OCI-LY7 (cell line): ENCODE measurements at regions not wholly inside any gene's neighbourhood (a gene's known extent, or its start where the extent isn't known, plus 50 kb on each side); places are given as distances from the start of the nearest gene placed in this dataset.

Source experiments
- BruUV-seq: library from RNA; stranded (reverse); fragments of 400-500 nt; replicated peaks from 2 replicates; lab custom pipeline; 2021; lab: Mats Ljungman, UMichigan
- CTCF ChIA-PET: fragments of 300-600 bp; sonication (Branson Sonifier 250); formaldehyde crosslinking; loops from one replicate; lab custom pipeline; 2022; ENCODE audit warnings: antibody characterized with exemption; ENCODE audit not compliant: unreplicated experiment; lab: Charles Lee
- POLR2A ChIA-PET: fragments of 300-600 bp; sonication (Branson Sonifier 250); formaldehyde crosslinking; loops from one replicate; lab custom pipeline; 2022; ENCODE audit warnings: antibody characterized with exemption; lab: Charles Lee
- DNase-seq: peaks from one replicate; pipeline ENCODE4 v3.0.0-alpha.2; 2015; ENCODE audit warnings: low spot score
- H2AFZ ChIP-seq: fragments of 200-600 bp; sonication (generic), shearing (Covaris generic); 2 replicates; pipeline ENCODE4 v1.6.1; 2014; ENCODE audit warnings: mild to moderate bottlenecking, antibody characterized with exemption, low read length, moderate library complexity
- H3K27ac ChIP-seq: fragments of 200-600 bp; sonication (generic); 2 replicates; pipeline ENCODE4 v1.5.1; 2014; ENCODE audit warnings: mixed run types, low read depth, mild to moderate bottlenecking, moderate library complexity, low read length, inconsistent platforms; ENCODE audit not compliant: poor library complexity, severe bottlenecking
- H3K36me3 ChIP-seq: fragments of 200-600 bp; sonication (generic); 2 replicates; pipeline ENCODE4 v1.6.1; 2014; ENCODE audit warnings: mild to moderate bottlenecking, antibody characterized with exemption, low read length, moderate library complexity, mixed read lengths; ENCODE audit not compliant: insufficient read depth
- H3K4me1 ChIP-seq: fragments of 200-600 bp; sonication (generic); 2 replicates; pipeline ENCODE4 v1.5.1; 2014; ENCODE audit warnings: mild to moderate bottlenecking, low read length; ENCODE audit not compliant: insufficient read depth, poor library complexity, severe bottlenecking
- H3K4me2 ChIP-seq: fragments of 200-600 bp; sonication (generic); 2 replicates; pipeline ENCODE4 v1.6.1; 2014; ENCODE audit warnings: mild to moderate bottlenecking, low read length
- H3K4me3 ChIP-seq: fragments of 200-600 bp; sonication (generic); 2 replicates; pipeline ENCODE4 v1.5.1; 2014; ENCODE audit warnings: mild to moderate bottlenecking, low read depth, low read length; ENCODE audit not compliant: poor library complexity, severe bottlenecking
- H3K79me2 ChIP-seq: fragments of 200-600 bp; sonication (generic); 2 replicates; pipeline ENCODE4 v1.6.1; 2016; ENCODE audit warnings: low read depth, mild to moderate bottlenecking, low read length, moderate library complexity, mixed read lengths; ENCODE audit not compliant: insufficient read depth
- H3K9me2 ChIP-seq: fragments of 200-600 bp; sonication (generic); 2 replicates; pipeline ENCODE4 v1.6.1; 2016; ENCODE audit warnings: mild to moderate bottlenecking, low read length, mixed read lengths; ENCODE audit not compliant: insufficient read depth
- H3K9me3 ChIP-seq: fragments of 200-600 bp; sonication (generic); 2 replicates; pipeline ENCODE4 v1.6.1; 2014; ENCODE audit warnings: mild to moderate bottlenecking, mixed run types, low read length, mixed read lengths
- H4K20me1 ChIP-seq: fragments of 200-600 bp; sonication (generic); 2 replicates; pipeline ENCODE4 v1.6.1; 2014; ENCODE audit warnings: mild to moderate bottlenecking, antibody characterized with exemption, low read length, moderate library complexity, mixed read lengths; ENCODE audit not compliant: insufficient read depth
- EZH2phosphoT487 ChIP-seq: fragments of 200-600 bp; sonication (generic); IDR thresholded peaks from 2 replicates; pipeline ENCODE4 v1.6.1; 2018; ENCODE audit warnings: low read depth, borderline replicate concordance, mild to moderate bottlenecking, mixed run types, antibody characterized with exemption, low read length, moderate library complexity, mixed read lengths
- intact Hi-C: fragments of 100-400 bp; cut with micrococcal nuclease; formaldehyde crosslinking; loops from one replicate; pipeline ENCODE4 v1.10.0; 2022; ENCODE audit not compliant: unreplicated experiment
- TF ChIP-seq, protein P1 (sequence below): fragments of 200-600 bp; sonication (generic); conservative IDR thresholded peaks from 2 replicates; pipeline ENCODE4 v1.5.1; 2014; ENCODE audit warnings: mild to moderate bottlenecking, antibody characterized with exemption, low read length, moderate library complexity, mixed read lengths

- Histone ChIP-seq H3K27ac (no peak overlapping the region), H3K9me2 (no peaks in the 10 kb centered on the region; the same call in 1 of the 2 replicates), H3K9me3 (no peaks in the 10 kb centered on the region), H3K4me1 (no peaks in the 10 kb centered on the region), H3K4me3 (no peak overlapping the region), H4K20me1 (no peaks in the 10 kb centered on the region), H2AFZ (no peak overlapping the region), H3K79me2 (no peaks in the 10 kb centered on the region), H3K4me2 (no peak overlapping the region), H3K36me3 (no peaks in the 10 kb centered on the region)
- no peak for DNase-seq
- CTCF ChIA-PET = no interaction called here
- BruUV-seq = no TSS peak
- POLR2A ChIA-PET = interaction anchor here (0.7 kb wide), 1 partner anchor 211 kb away, joined by 3 read pairs; no protein-coding TSS in a partner anchor
- intact Hi-C loops = no loop called here
- TF ChIP-seq, protein P1, sequence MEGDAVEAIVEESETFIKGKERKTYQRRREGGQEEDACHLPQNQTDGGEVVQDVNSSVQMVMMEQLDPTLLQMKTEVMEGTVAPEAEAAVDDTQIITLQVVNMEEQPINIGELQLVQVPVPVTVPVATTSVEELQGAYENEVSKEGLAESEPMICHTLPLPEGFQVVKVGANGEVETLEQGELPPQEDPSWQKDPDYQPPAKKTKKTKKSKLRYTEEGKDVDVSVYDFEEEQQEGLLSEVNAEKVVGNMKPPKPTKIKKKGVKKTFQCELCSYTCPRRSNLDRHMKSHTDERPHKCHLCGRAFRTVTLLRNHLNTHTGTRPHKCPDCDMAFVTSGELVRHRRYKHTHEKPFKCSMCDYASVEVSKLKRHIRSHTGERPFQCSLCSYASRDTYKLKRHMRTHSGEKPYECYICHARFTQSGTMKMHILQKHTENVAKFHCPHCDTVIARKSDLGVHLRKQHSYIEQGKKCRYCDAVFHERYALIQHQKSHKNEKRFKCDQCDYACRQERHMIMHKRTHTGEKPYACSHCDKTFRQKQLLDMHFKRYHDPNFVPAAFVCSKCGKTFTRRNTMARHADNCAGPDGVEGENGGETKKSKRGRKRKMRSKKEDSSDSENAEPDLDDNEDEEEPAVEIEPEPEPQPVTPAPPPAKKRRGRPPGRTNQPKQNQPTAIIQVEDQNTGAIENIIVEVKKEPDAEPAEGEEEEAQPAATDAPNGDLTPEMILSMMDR = no peak
- no peak for TF ChIP-seq EZH2phosphoT487
Measured at GRCh38 chr3:148582126-148582525, 115.6 kb upstream of the AGTR1 start.

DNA sequence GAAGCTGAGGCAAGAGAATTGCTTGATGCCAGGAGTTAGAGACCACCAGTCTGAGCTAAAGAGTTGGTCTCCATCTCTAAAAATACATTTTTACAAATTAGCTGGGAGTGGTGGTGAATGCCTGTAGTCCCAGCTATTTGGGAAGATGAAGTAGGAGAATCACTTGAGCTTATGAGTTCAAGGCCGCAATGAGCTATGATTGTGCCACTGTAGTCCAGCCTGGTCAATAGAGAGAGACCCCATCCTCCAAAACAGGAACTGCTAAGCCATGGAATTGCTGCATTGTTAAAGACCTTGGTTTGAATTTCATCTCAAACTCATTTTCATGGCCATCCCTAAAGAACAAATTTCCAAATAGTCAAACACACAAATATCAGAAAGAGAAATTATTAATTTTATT is 113.9 kb upstream of the AGTR1 start:
- BruUV-seq = no TSS peak
- intact Hi-C loops = no loop called here
- H3K36me3 ChIP-seq = no peaks in the 10 kb centered on the region
- H3K9me2 ChIP-seq = no peaks in the 10 kb centered on the region; the same call in 1 of the 2 replicates
- H3K9me3 ChIP-seq = no peaks in the 10 kb centered on the region
- no peak overlapping the region for H3K4me3 ChIP-seq
- POLR2A ChIA-PET = no interaction called here
- CTCF ChIA-PET = no interaction called here
- H3K4me2 ChIP-seq = no peak overlapping the region
- TF ChIP-seq, protein P1 = no peak
- TF ChIP-seq EZH2phosphoT487 = no peak
- H3K27ac ChIP-seq = no peak overlapping the region
- no peak overlapping the region for H2AFZ ChIP-seq
- H4K20me1 ChIP-seq = no peaks in the 10 kb centered on the region
- H3K4me1 ChIP-seq = no peaks in the 10 kb centered on the region
- no peak for DNase-seq
- no peaks in the 10 kb centered on the region for H3K79me2 ChIP-seq

GRCh38 chr3:148584438-148584837 is 113.3 kb upstream of the AGTR1 start:
- no peak for TF ChIP-seq EZH2phosphoT487
- TF ChIP-seq, protein P1 = no peak
- H2AFZ ChIP-seq = no peak overlapping the region
- H3K4me3 ChIP-seq = no peak overlapping the region
- ChIA-PET CTCF (no interaction called here), POLR2A (no interaction called here)
- no peak for DNase-seq
- no peaks in the 10 kb centered on the region for H4K20me1 ChIP-seq
- H3K4me1 ChIP-seq = no peaks in the 10 kb centered on the region
- no peaks in the 10 kb centered on the region for H3K9me3 ChIP-seq
- H3K36me3 ChIP-seq = no peaks in the 10 kb centered on the region
- no TSS peak for BruUV-seq
- intact Hi-C loops = no loop called here
- H3K4me2 ChIP-seq = no peak overlapping the region
- H3K9me2 ChIP-seq = no peaks in the 10 kb centered on the region; the same call in 1 of the 2 replicates
- H3K79me2 ChIP-seq = no peaks in the 10 kb centered on the region
- no peak overlapping the region for H3K27ac ChIP-seq
